Stomach (tissue), 8 donors: ENCODE measurements at regions not wholly inside any gene's neighbourhood (a gene's known extent, or its start where the extent isn't known, plus 50 kb on each side); places are given as distances from the start of the nearest gene placed in this dataset.

Source experiments
- DNase-seq, 2 donors: peaks; one replicate each; pipeline versions ENCODE4 v3.0.0 to v3.0.0-alpha.2; 2013 to 2019
- H3K27ac ChIP-seq, 5 donors: fragments of 200-600 bp in 4 of 5; sonication (generic) in 4 of 5; one replicate each; pipeline ENCODE4 v1.5.1; 2013 to 2019; ENCODE audit warnings: mild to moderate bottlenecking in 1 of 5, moderate library complexity in 1 of 5
- H3K27me3 ChIP-seq, 3 donors: fragments of 200-600 bp; sonication (generic); one replicate each; pipeline ENCODE4 v1.5.1; 2017 to 2019; ENCODE audit warnings: mixed run types in 1 of 3
- H3K36me3 ChIP-seq, 4 donors: fragments of 200-600 bp; sonication (generic); 1 replicate in 3 of 4; 2 replicates in 1 of 4; pipeline ENCODE4 v1.5.1; 2016 to 2019
- H3K4me1 ChIP-seq, 4 donors: fragments of 200-600 bp; sonication (generic); one replicate each; pipeline ENCODE4 v1.5.1; 2016 to 2019
- H3K4me3 ChIP-seq, 4 donors: fragments of 200-600 bp; sonication (generic) in 3 of 4; one replicate each; pipeline ENCODE4 v1.5.1; 2016 to 2019; ENCODE audit warnings: mild to moderate bottlenecking in 1 of 4
- H3K9me3 ChIP-seq, 4 donors: fragments of 200-600 bp; sonication (generic); one replicate each; pipeline ENCODE4 v1.5.1; 2016 to 2019
- CTCF ChIP-seq, 7 experiments: fragments of 450-650 bp in 4 of 7; fragments of 200-600 bp in 3 of 7; sonication (generic) in 3 of 7; IDR thresholded peaks; one replicate each; pipeline ENCODE4 v1.5.1; 2016 to 2019; ENCODE audit warnings: antibody characterized with exemption in 7 of 7, control low read depth in 2 of 7, mild to moderate bottlenecking in 1 of 7
- EP300 ChIP-seq: sonication (generic); formaldehyde crosslinking; IDR thresholded peaks from one replicate; pipeline ENCODE4 v1.6.1; 2017; ENCODE audit warnings: antibody characterized with exemption
- POLR2A ChIP-seq, 4 donors: fragments of 450-650 bp; IDR thresholded peaks; one replicate each; pipeline ENCODE4 v1.6.1; 2016; ENCODE audit warnings: antibody characterized with exemption in 4 of 4, control low read depth in 2 of 4, mild to moderate bottlenecking in 1 of 4, moderate library complexity in 1 of 4
- POLR2AphosphoS5 ChIP-seq, 3 donors: sonication (generic); formaldehyde crosslinking; IDR thresholded peaks; one replicate each; pipeline ENCODE4 v1.6.1; 2016; ENCODE audit warnings: antibody characterized with exemption in 3 of 3
- WGBS, 5 donors: extraction: QIAGEN DNeasy Blood & Tissue Kit in 3 of 5; methylation state at CpG; one replicate each; pipeline versions ENCODE4 v1.1.5 to v1.1.7; 2013 to 2018; 5-methylcytosine and 5-hydroxymethylcytosine counted together
- intact Hi-C: fragments of 100-400 bp; cut with DNase I; formaldehyde crosslinking; loops from one replicate; pipeline ENCODE4 v1.15.1; 2023; ENCODE audit warnings: low total_unique reads
- donor health status: healthy with polysubstance abuse.
- donor health status: Bipolar disorder and iron deficiency.
- donor health status: healthy.

- Histone ChIP-seq H3K4me3 (no peak overlapping the region), H3K9me3 (no peaks in the 10 kb centered on the region), H3K36me3 (no peaks in the 10 kb centered on the region), H3K27ac (peak overlapping the region in 3 of 5 donors; percentile 4 to 31 (median 24)), H3K27me3 (no peaks in the 10 kb centered on the region), H3K4me1 (peaks cover 0 to 39% (median 11%) of the 10 kb centered on the region in 4 donors)
- TF ChIP-seq POLR2AphosphoS5 (IDR thresholded peaks at IDR 0.05) (no peak), POLR2A (IDR thresholded peaks at IDR 0.05) (no peak), CTCF (IDR thresholded peaks at IDR 0.05) (no peak), EP300 (no peak)
- DNase-seq = no peak
- 57 to 82% (median 67%) methylated on average over 2 of the region's 2 CpGs for WGBS, 5 donors
- intact Hi-C loops = no loop called here
Measured at GRCh38 chr15:96390986-96391385, 60.5 kb downstream of the NR2F2 start.

GRCh38 chr15:96392380-96393208, 62.1 kb downstream of the NR2F2 start:
- Histone ChIP-seq H3K4me3 (no peak overlapping the region), H3K36me3 (no peaks in the 10 kb centered on the region), H3K9me3 (no peaks in the 10 kb centered on the region), H3K27me3 (no peaks in the 10 kb centered on the region), H3K4me1 (peaks cover 0 to 42% (median 11%) of the 10 kb centered on the region in 4 donors), H3K27ac (peak overlapping the region in 2 of 5 donors; percentile 29 to 49)
- intact Hi-C loops = no loop called here
- no peak for TF ChIP-seq EP300
- WGBS, 5 donors = 57 to 67% (median 67%) methylated on average over 10 of the region's 10 CpGs
- no peak for DNase-seq

- no peak for DNase-seq
- H3K4me1 ChIP-seq = peaks cover 0 to 42% (median 11%) of the 10 kb centered on the region in 4 donors
- no peaks in the 10 kb centered on the region for H3K36me3 ChIP-seq
- WGBS, 5 donors = 85 to 90% (median 88%) methylated on average over 2 of the region's 2 CpGs
- TF ChIP-seq POLR2A (IDR thresholded peaks at IDR 0.05) (no peak), CTCF (IDR thresholded peaks at IDR 0.05) (no peak)
- H3K9me3 ChIP-seq = no peaks in the 10 kb centered on the region
- H3K27ac ChIP-seq = peak overlapping the region in 2 of 5 donors; percentile 29 to 49
- no peaks in the 10 kb centered on the region for H3K27me3 ChIP-seq
- H3K4me3 ChIP-seq = no peak overlapping the region
- intact Hi-C loops = no loop called here
Measured at GRCh38 chr15:96393209-96393513, 62.7 kb downstream of the NR2F2 start.

GRCh38 chr15:96395687-96396086, 65.2 kb downstream of the NR2F2 start:
- WGBS, 5 donors = 18 to 40% (median 27%) methylated on average over 3 of the region's 3 CpGs
- H3K27ac ChIP-seq = no peak overlapping the region
- no peak for TF ChIP-seq EP300
- no peak for TF ChIP-seq CTCF (IDR thresholded peaks at IDR 0.05)
- peak in 1 of 3 donors; percentile 29 for TF ChIP-seq POLR2AphosphoS5 (IDR thresholded peaks at IDR 0.05)
- no peak for TF ChIP-seq POLR2A (IDR thresholded peaks at IDR 0.05)
- H3K4me1 ChIP-seq = peaks cover 0 to 26% (median 11%) of the 10 kb centered on the region in 4 donors
- no peaks in the 10 kb centered on the region for H3K36me3 ChIP-seq
- H3K27me3 ChIP-seq = no peaks in the 10 kb centered on the region
- DNase-seq = peak; percentile 30 to 43
- no peak overlapping the region for H3K4me3 ChIP-seq
- intact Hi-C loops = no loop called here
- no peaks in the 10 kb centered on the region for H3K9me3 ChIP-seq

GRCh38 chr15:96398776-96399175, 68.3 kb downstream of the NR2F2 start:
- DNase-seq = no peak
- intact Hi-C loops = no loop called here
- Histone ChIP-seq H3K4me1 (peaks cover 0 to 12% (median 0%) of the 10 kb centered on the region in 4 donors), H3K4me3 (no peak overlapping the region), H3K36me3 (no peaks in the 10 kb centered on the region), H3K9me3 (no peaks in the 10 kb centered on the region), H3K27ac (no peak overlapping the region), H3K27me3 (no peaks in the 10 kb centered on the region)
- WGBS, 5 donors = 36 to 73% (median 53%) methylated on average over 1 of the region's 1 CpG
- TF ChIP-seq EP300 (no peak), CTCF (IDR thresholded peaks at IDR 0.05) (no peak)
